ENCODE measurements at regions not wholly inside any gene's neighbourhood (a gene's known extent, or its start where the extent isn't known, plus 50 kb on each side); places are given as distances from the start of the nearest gene placed in this dataset.

- TF ChIP-seq CTCF (IDR thresholded peaks at IDR 0.05) (no peak), EZH2 (IDR thresholded peaks at IDR 0.05) (no peak), EZH2phosphoT487 (IDR thresholded peaks at IDR 0.05) (no peak)
Measured at GRCh38 chr6:74588094-74588832, 617.6 kb downstream of the COL12A1 start.
